ENCODE measurements at regions not wholly inside any gene's neighbourhood (a gene's known extent, or its start where the extent isn't known, plus 50 kb on each side); places are given as distances from the start of the nearest gene placed in this dataset.

DNA sequence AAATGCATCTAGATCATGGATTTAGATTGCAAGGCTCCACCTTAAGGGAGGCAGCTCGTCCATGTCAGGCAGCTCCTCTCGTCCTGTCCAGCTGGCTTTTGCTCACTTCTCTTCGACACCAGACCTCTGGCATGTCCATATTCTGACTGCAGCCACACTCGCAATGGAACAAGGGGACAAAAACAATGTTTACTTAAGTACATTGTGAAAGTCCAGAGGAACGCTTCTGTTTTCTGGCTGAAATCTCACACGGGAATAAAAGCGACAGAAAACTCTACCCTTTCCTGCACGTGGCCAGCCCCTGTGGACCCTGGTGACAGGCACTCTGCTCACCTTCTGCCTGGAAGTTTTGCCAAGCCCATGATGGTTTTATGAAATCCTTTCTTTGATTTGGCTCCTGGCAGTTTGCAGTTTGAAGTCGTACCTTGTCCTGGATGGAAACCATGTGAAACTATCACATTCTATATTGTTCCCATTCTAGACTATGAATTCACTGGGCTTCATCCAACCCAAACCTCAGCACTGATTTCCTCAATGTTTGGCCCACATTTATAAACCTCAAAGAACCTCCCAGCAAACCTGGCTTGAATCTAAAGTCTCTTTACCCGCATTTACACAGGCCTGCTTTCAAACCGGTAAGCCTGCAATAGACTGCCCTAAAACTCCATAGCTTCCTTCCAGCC is 134.3 kb upstream of the PIEZO2 start:
- Histone ChIP-seq H3K4me3 (peak overlapping the region; percentile 24), H3K27ac (no peak overlapping the region)
- no peak for DNase-seq (ENCODE audit: low spot score)
- TF ChIP-seq, protein P1, sequence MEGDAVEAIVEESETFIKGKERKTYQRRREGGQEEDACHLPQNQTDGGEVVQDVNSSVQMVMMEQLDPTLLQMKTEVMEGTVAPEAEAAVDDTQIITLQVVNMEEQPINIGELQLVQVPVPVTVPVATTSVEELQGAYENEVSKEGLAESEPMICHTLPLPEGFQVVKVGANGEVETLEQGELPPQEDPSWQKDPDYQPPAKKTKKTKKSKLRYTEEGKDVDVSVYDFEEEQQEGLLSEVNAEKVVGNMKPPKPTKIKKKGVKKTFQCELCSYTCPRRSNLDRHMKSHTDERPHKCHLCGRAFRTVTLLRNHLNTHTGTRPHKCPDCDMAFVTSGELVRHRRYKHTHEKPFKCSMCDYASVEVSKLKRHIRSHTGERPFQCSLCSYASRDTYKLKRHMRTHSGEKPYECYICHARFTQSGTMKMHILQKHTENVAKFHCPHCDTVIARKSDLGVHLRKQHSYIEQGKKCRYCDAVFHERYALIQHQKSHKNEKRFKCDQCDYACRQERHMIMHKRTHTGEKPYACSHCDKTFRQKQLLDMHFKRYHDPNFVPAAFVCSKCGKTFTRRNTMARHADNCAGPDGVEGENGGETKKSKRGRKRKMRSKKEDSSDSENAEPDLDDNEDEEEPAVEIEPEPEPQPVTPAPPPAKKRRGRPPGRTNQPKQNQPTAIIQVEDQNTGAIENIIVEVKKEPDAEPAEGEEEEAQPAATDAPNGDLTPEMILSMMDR (IDR thresholded peaks at IDR 0.05) = no peak

DNA sequence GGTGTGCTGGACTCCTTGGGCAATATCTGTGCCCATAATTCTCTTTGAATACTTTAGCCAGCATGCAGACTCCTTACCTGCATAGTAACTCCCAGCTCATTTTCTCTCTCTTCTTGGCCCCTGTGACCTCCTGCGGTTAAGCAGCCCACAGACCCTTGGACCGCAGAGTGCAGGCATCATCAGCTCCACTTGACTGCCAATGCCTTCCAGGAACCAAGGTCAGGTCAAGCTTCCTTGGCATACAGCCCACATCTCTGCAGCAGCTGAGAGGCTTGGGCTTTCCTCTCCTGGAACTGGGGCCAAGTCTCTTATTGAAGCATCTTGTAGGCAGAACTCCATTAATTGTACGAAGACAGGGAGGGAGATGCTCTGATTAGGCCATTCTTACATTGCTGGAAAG is 130.1 kb upstream of the PIEZO2 start:
- TF ChIP-seq, protein P1 (IDR thresholded peaks at IDR 0.05) = no peak
- DNase-seq (ENCODE audit: low spot score) = no peak
- no peak overlapping the region for H3K4me3 ChIP-seq
- H3K27ac ChIP-seq = no peak overlapping the region

DNA sequence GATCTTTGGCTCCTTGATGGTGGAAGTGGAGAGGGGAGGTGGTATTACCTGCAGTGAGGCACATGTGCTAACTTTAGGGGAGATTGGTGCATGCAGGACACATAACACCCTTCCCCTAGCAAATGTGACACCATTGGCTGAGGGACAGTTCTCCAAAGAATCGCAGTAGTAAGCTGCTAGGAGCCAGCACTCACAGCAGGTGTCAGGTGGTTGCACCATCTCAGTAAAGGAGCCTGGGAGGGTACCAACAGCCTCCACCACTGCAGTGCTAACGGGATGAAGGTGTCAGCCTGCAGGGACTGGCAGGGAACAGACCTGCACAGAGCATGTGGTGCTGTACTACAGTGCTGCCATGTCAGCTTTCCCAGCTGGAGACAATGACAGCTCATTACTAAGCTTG is 127.3 kb upstream of the PIEZO2 start:
- DNase-seq (ENCODE audit: low spot score) = no peak
- TF ChIP-seq, protein P1 (IDR thresholded peaks at IDR 0.05) = no peak
- no peak overlapping the region for H3K27ac ChIP-seq

DNA sequence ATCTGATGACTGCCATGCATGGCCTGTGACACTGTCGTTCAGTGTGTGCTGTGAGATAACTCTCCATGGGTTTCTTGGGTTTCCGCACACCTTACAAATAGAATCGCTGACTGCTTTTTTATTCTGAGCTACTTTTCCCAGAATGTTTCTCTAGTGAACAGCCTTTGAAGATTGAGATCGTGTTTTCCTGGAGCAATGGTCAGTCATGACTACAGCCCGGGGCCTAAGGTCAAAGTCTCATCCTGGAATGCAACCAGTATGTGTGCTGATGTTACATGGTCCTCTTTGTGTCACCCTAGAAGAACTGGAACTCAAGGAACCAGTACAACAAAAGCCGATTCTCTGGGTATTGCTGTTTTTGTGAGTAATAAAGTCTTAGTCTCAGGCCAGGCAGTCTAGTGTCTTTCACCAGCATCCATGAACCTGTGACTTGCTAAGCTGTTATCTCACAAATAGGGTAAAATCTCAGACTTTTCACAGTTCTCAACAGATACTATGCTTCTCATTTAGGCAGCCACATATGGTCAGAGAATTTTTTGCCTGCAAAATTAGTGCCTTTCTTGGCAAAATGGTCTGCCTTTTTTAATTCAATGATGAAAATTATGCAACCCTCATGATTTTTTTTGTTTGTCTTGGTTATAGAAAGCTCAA is 124.9 kb upstream of the PIEZO2 start:
- no peak for DNase-seq (ENCODE audit: low spot score)
- H3K27ac ChIP-seq = no peak overlapping the region
- no peak overlapping the region for H3K4me3 ChIP-seq
- TF ChIP-seq, protein P1 (IDR thresholded peaks at IDR 0.05) = no peak

More for the DNA sequence above, 127.3 kb upstream of the PIEZO2 start:
- no peak overlapping the region for H3K4me3 ChIP-seq

DNA sequence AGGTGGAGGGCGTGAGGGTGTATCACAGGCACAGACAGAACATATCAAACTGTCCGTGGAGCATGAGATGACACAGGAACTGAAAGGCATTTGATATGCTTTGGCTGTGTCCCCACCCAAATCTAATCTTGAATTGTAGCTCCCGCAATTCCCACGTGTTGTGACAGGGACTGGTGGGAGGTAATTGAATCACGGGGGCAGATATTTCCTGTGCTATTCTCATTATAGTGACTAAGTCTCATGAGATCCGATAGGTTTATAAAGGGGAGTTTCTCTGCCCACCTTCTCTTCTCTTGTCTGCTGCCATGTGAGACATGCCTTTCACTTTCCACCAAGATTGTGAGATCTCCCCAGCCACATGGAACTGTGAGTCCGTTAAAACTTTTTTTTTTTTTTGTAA is 123.1 kb upstream of the PIEZO2 start:
- no peak for DNase-seq (ENCODE audit: low spot score)
- TF ChIP-seq, protein P1 (IDR thresholded peaks at IDR 0.05) = no peak
- Histone ChIP-seq H3K4me3 (no peak overlapping the region), H3K27ac (no peak overlapping the region)

DNA sequence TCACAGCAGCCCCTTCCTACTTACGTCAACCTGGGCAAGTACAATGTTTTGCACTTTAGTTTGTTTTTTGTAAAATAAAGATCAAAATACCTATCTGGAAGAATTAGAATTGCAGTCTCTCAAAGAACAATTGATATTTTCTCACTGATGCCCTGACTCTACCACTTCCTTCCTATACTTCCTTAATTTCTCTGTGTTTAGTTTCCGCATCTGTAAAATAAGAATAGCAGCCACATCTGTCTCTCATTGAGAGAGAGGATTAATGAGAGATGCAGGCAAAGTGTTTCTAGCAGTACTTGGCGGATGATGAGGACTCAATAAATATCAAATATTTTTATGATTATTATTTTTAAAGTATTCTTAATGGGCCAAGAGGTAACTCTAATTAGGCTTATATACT is 122.6 kb upstream of the PIEZO2 start:
- no peak overlapping the region for H3K4me3 ChIP-seq
- TF ChIP-seq, protein P1 (IDR thresholded peaks at IDR 0.05) = no peak
- no peak overlapping the region for H3K27ac ChIP-seq
- DNase-seq (ENCODE audit: low spot score) = no peak

DNA sequence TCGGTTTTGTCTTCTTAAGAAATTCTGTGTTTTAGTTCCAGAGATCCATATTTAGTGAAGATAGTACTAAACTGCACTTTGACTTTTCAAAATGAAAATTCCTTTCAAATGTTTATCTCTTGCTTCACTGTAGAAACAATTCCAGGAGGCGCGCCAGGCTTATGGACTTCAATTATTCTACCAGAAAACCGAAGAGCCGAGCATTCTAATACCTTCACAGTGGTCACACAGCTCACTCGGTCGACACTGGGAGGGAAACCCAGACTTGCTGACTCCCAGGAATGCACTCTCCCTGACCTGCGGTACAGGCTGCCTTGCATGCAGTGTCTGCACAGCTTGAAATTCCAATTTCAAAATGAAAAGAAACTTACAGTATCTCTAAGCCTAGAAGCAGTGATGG is 119.9 kb upstream of the PIEZO2 start:
- peak overlapping the region; percentile 60 for H3K4me3 ChIP-seq
- TF ChIP-seq, protein P1 (IDR thresholded peaks at IDR 0.05) = no peak
- peak overlapping the region in 1 of 2 donors; percentile 26 for H3K27ac ChIP-seq
- no peak for DNase-seq (ENCODE audit: low spot score)

Data from coronary artery (tissue), 2 donors.